SKM-1 treated with dmso at 0.1 percent for 144 hours (cell line): ENCODE measurements at regions not wholly inside any gene's neighbourhood (a gene's known extent, or its start where the extent isn't known, plus 50 kb on each side); places are given as distances from the start of the nearest gene placed in this dataset.
"Not testable (repeated sequence)": the region's sequence is repeated elsewhere in the genome, so short reads cannot be mapped to it uniquely, and the experiment has no call there.

Experiments used
- DNase-seq: peaks from one replicate; lab custom pipeline; 2025; ENCODE audit not compliant: unreplicated experiment; lab: John Stamatoyannopoulos, UW

- no peak for DNase-seq
These were observed 59.9 kb downstream of the GPR65 start for GRCh38 chr14:88064841-88065240.

DNA sequence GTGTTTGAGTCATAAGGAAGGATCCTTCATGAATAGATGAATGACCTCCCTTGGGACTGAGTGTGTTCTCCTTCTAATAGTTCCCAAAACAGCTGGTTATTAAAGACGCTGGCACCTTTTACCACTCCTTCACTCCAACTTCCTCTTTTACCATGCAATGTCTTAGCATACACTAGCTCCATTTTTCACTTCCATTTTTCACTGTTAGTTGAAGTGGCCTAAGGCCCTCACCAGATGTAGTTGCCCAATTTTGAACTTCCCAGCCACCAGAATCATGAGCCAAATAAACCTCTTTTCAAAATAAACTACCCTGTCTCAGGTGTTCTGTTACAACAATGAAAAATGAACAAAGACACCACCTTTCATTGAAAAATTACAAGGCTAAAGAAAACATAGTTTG is 64.7 kb downstream of the GPR65 start:
- DNase-seq = peak; percentile 8

GRCh38 chr14:88075269-88075981 is 70.5 kb downstream of the GPR65 start:
- no peak for DNase-seq

GRCh38 chr14:88078525-88078924 is 73.6 kb downstream of the GPR65 start:
- no peak for DNase-seq

DNA sequence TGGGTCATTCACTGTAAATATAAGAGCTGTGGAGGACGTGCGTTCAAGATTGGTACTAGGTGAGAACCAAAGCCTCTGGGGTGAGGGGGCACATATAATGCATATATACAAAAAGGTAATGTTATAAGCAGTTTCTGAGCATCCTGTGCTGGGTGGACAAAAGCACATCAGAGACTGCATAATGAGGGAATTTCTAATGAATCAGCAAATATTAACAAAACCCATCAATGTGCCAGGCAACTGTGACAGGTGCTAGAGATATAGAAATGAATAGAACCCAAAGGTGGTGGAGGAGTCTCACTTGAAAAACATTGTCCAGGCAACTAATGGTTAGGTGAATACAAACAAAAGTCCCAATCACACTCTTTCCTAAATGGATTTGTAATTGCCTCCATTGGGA is 74.7 kb downstream of the GPR65 start:
- DNase-seq = no peak

- DNase-seq = no peak
These were observed 80.8 kb downstream of the GPR65 start for GRCh38 chr14:88085736-88086135.

DNA sequence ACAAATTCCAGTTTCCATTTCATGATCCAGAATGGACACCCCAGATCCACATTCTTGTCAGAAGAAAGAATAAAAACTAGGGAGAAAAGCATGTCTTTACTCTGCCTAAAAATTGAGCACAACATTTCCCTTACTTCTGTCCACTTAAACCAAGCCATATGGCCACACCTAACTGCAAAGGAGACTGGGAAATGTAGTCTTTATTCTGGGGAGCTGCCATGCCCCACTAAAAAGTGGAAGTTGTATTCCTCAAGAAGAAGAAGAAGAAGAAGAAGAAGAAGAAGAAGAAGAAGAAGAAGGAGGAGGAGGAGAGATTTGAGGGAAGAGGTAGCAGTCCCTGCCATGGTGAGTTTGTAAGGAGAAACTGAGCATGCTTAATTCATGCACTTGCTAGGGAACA is 84.5 kb downstream of the GPR65 start:
- DNase-seq = no peak

DNA sequence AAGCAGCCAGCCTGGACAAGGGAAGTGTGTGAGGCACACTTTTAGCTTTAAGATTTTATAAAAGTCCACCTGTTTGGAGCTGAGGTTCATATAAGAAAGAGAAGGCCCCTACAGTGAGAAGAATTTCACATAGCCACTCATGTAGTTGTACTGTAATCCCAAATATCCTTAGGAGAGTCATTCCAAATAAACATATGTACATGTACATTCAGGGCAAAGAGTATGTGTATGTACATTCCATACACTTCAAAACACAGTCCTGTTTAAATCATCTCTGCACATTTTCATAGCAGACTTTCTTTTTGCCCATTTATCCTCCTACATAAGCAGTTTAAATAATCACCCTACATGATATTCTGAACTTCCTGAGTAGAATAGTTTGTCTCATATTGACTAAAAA is 87.6 kb downstream of the GPR65 start:
- no peak for DNase-seq

GRCh38 chr14:88095791-88096190 is 90.9 kb downstream of the GPR65 start:
- DNase-seq = no peak

DNA sequence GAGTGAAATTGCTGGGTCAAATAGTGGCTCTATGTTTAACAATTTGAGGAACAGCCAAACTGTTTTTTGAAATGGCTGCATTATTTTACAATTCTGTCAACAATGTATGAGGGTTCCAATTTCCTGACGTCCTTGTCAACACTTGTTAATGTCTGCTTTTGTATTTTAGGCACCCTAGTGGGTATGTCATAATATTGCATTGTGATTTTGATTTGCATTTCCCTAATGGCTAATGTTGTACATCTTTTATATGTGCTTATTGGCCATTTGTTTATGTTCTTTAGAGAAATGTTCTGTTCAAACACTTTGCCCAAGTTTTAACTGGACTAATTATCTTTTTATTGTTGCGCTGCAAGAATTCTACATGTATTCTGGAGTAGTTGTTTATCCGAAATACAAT is 93.2 kb downstream of the GPR65 start:
- no peak for DNase-seq

GRCh38 chr14:88104710-88105109 is 99.8 kb downstream of the GPR65 start:
- no peak for DNase-seq

- no peak for DNase-seq
These were observed 101.4 kb downstream of the GPR65 start for GRCh38 chr14:88106377-88106776.

DNA sequence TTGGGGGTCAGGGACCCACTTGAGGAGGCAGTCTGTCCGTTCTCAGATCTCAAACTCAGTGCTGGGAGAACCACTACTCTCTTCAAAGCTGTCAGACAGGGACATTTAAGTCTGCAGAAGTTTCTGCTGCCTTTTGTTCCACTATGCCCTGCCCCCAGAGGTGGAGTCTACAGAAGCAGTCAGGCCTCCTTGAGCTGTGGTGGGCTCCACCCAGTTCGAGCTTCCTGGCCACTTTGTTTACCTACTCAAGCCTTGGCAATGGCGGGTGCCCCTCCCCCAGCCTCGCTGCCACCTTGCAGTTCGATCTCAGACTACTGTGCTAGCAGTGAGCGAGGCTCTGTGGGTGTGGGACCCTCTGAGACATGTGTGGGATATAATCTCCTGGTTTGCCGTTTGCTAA is 122.7 kb downstream of the GPR65 start:
- not testable (repeated sequence) for DNase-seq

- no peak for DNase-seq
These were observed 123.9 kb downstream of the GPR65 start for GRCh38 chr14:88128816-88129215.

- DNase-seq = peak; percentile 35
These were observed 124.5 kb downstream of the GPR65 start for GRCh38 chr14:88129306-88130056.

DNA sequence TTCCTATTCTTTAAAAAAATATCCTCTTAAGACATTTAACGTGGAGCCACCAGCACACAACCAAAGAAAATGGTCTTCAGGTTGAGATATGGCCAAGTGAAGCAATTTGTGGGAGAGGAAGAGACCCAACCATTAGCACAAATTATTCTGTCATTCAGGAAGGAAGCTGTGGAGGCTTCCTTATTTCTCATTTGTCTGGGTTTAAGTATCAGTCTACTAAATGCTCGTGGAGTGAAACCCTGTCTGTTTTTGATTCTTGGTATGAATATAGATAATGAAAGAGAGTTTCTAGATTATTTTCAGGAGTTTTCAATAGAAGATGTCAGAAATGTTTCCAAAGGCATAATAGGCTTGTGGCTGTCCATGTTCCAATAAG is 125.1 kb downstream of the GPR65 start:
- DNase-seq = no peak
